HG03135 (cell line): ENCODE measurements at regions not wholly inside any gene's neighbourhood (a gene's known extent, or its start where the extent isn't known, plus 50 kb on each side); places are given as distances from the start of the nearest gene placed in this dataset.
A peak's percentile ranks its signal among the peaks of the same experiment; 100 is the strongest.
"Not testable (repeated sequence)": the region's sequence is repeated elsewhere in the genome, so short reads cannot be mapped to it uniquely, and the experiment has no call there.

Experiments
- ATAC-seq: cut with Tn5 transposase; IDR thresholded peaks from one replicate; pipeline ENCODE4 v1.9.1; 2021; ENCODE audit warnings: mild to moderate bottlenecking, moderate library complexity; ENCODE audit not compliant: unreplicated experiment

GRCh38 chr20:25989686-25990085 lies 293.0 kb upstream of the ZNF337 start:
- ATAC-seq, result not testable (repeated sequence)

- ATAC-seq, result no peak
Observed at GRCh38 chr20:25989196-25989595, 292.5 kb upstream of the ZNF337 start.

GRCh38 chr20:25987928-25988560 lies 291.4 kb upstream of the ZNF337 start:
- not testable (repeated sequence) for ATAC-seq

GRCh38 chr20:25987073-25987927 lies 290.6 kb upstream of the ZNF337 start:
- ATAC-seq, result peak; percentile 93

GRCh38 chr20:25985597-25985996 lies 288.9 kb upstream of the ZNF337 start:
- ATAC-seq, result no peak

GRCh38 chr20:25984933-25985332 lies 288.3 kb upstream of the ZNF337 start:
- ATAC-seq, result no peak

GRCh38 chr20:25982701-25983100 lies 286.0 kb upstream of the ZNF337 start:
- ATAC-seq, result not testable (repeated sequence)

GRCh38 chr20:25978450-25979190 lies 282.0 kb upstream of the ZNF337 start:
- ATAC-seq, result not testable (repeated sequence)

- ATAC-seq, result not testable (repeated sequence)
Observed at GRCh38 chr20:25975816-25976215, 279.2 kb upstream of the ZNF337 start.

GRCh38 chr20:25965203-25965602 lies 268.6 kb upstream of the ZNF337 start:
- ATAC-seq, result not testable (repeated sequence)

GRCh38 chr20:25953876-25954275 lies 257.2 kb upstream of the ZNF337 start:
- not testable (repeated sequence) for ATAC-seq

- ATAC-seq, result not testable (repeated sequence)
Observed at GRCh38 chr20:25935230-25935629, 238.6 kb upstream of the ZNF337 start.

- ATAC-seq, result not testable (repeated sequence)
Observed at GRCh38 chr20:25932806-25933205, 236.2 kb upstream of the ZNF337 start.

GRCh38 chr20:25932170-25932569 lies 235.5 kb upstream of the ZNF337 start:
- not testable (repeated sequence) for ATAC-seq

GRCh38 chr20:25902321-25902720 lies 205.7 kb upstream of the ZNF337 start:
- not testable (repeated sequence) for ATAC-seq

GRCh38 chr20:25898663-25899062 lies 202.0 kb upstream of the ZNF337 start:
- not testable (repeated sequence) for ATAC-seq

- ATAC-seq, result not testable (repeated sequence)
Observed at GRCh38 chr20:25879096-25879495, 182.4 kb upstream of the ZNF337 start.

GRCh38 chr20:25868650-25868979 lies 172.0 kb upstream of the ZNF337 start:
- ATAC-seq, result not testable (repeated sequence)

GRCh38 chr20:25867776-25868649 lies 171.4 kb upstream of the ZNF337 start:
- ATAC-seq, result peak; percentile 68

GRCh38 chr20:25867015-25867775 lies 170.5 kb upstream of the ZNF337 start:
- not testable (repeated sequence) for ATAC-seq
